ENCODE measurements at regions not wholly inside any gene's neighbourhood (a gene's known extent, or its start where the extent isn't known, plus 50 kb on each side); places are given as distances from the start of the nearest gene placed in this dataset.

- TF ChIP-seq CTCF (IDR thresholded peaks at IDR 0.05; ENCODE audit: borderline replicate concordance, extremely low read depth, low read length, poor library complexity, severe bottlenecking) = no peak
- TF ChIP-seq EZH2 (IDR thresholded peaks at IDR 0.05; ENCODE audit: borderline replicate concordance, low read depth, low read length, severe bottlenecking) = no peak
These were observed 191.6 kb downstream of the EFNB2 start for GRCh38 chr13:106343836-106344235.
